ENCODE measurements at regions not wholly inside any gene's neighbourhood (a gene's known extent, or its start where the extent isn't known, plus 50 kb on each side); places are given as distances from the start of the nearest gene placed in this dataset.

GRCh38 chr14:87805315-87805723 is 187.7 kb downstream of the GALC start:
- intact Hi-C loops (cut with micrococcal nuclease; ENCODE audit: unreplicated experiment) = loop anchor here (1.0 kb wide), 1 partner anchor 91 kb away; no protein-coding TSS in a partner anchor
- Histone ChIP-seq H3K9me3 (ENCODE audit: low read depth, low read length, poor library complexity, severe bottlenecking) (no peaks in the 10 kb centered on the region), H3K27ac (ENCODE audit: low read depth, low read length, poor library complexity, severe bottlenecking) (no peak overlapping the region), H3K36me3 (ENCODE audit: insufficient read depth, low read length, poor library complexity, severe bottlenecking) (no peaks in the 10 kb centered on the region), H3K4me1 (ENCODE audit: insufficient read depth, low read length, poor library complexity, severe bottlenecking) (no peaks in the 10 kb centered on the region), H3K27me3 (replicated peaks; ENCODE audit: insufficient read depth, low read depth, low read length, poor library complexity) (no peaks in the 10 kb centered on the region), H3K4me3 (ENCODE audit: low read depth, low read length, poor library complexity, severe bottlenecking) (no peak overlapping the region)
- DNase-seq (ENCODE audit: low spot score) = peak; percentile 43
- CTCF ChIA-PET = interaction anchor here (0.8 to 1.6 kb wide), 2 partner anchors 52 to 90 kb away, joined by 3 to 5 read pairs; no protein-coding TSS in a partner anchor
- POLR2A ChIA-PET (ENCODE audit: low non-redundant PET) = no interaction called here
- no TSS peak for BruUV-seq (replicated peaks)
- no peak for TF ChIP-seq EZH2 (IDR thresholded peaks at IDR 0.05; ENCODE audit: borderline replicate concordance, low read depth, low read length, poor library complexity, severe bottlenecking)
- peak; percentile 82 for TF ChIP-seq CTCF (conservative IDR thresholded peaks at IDR 0.05; ENCODE audit: low read depth, low read length)

- H3K9me3 ChIP-seq (ENCODE audit: low read depth, low read length, poor library complexity, severe bottlenecking) = no peaks in the 10 kb centered on the region
- CTCF ChIA-PET = no interaction called here
- TF ChIP-seq CTCF (conservative IDR thresholded peaks at IDR 0.05; ENCODE audit: low read depth, low read length) (no peak), EZH2 (IDR thresholded peaks at IDR 0.05; ENCODE audit: borderline replicate concordance, low read depth, low read length, poor library complexity, severe bottlenecking) (no peak)
- no peaks in the 10 kb centered on the region for H3K36me3 ChIP-seq (ENCODE audit: insufficient read depth, low read length, poor library complexity, severe bottlenecking)
- H3K4me1 ChIP-seq (ENCODE audit: insufficient read depth, low read length, poor library complexity, severe bottlenecking) = no peaks in the 10 kb centered on the region
- BruUV-seq (replicated peaks) = no TSS peak
- DNase-seq (ENCODE audit: low spot score) = no peak
- POLR2A ChIA-PET (ENCODE audit: low non-redundant PET) = no interaction called here
- intact Hi-C loops (cut with micrococcal nuclease; ENCODE audit: unreplicated experiment) = no loop called here
- H3K27me3 ChIP-seq (replicated peaks; ENCODE audit: insufficient read depth, low read depth, low read length, poor library complexity) = no peaks in the 10 kb centered on the region
- H3K4me3 ChIP-seq (ENCODE audit: low read depth, low read length, poor library complexity, severe bottlenecking) = no peak overlapping the region
- H3K27ac ChIP-seq (ENCODE audit: low read depth, low read length, poor library complexity, severe bottlenecking) = no peak overlapping the region
These were observed 192.8 kb downstream of the GALC start for GRCh38 chr14:87800216-87800615.

GRCh38 chr14:87799400-87799799 is 193.6 kb downstream of the GALC start:
- Histone ChIP-seq H3K27me3 (replicated peaks; ENCODE audit: insufficient read depth, low read depth, low read length, poor library complexity) (no peaks in the 10 kb centered on the region), H3K36me3 (ENCODE audit: insufficient read depth, low read length, poor library complexity, severe bottlenecking) (no peaks in the 10 kb centered on the region), H3K4me1 (ENCODE audit: insufficient read depth, low read length, poor library complexity, severe bottlenecking) (no peaks in the 10 kb centered on the region), H3K4me3 (ENCODE audit: low read depth, low read length, poor library complexity, severe bottlenecking) (no peak overlapping the region), H3K27ac (ENCODE audit: low read depth, low read length, poor library complexity, severe bottlenecking) (no peak overlapping the region), H3K9me3 (ENCODE audit: low read depth, low read length, poor library complexity, severe bottlenecking) (no peaks in the 10 kb centered on the region)
- intact Hi-C loops (cut with micrococcal nuclease; ENCODE audit: unreplicated experiment) = no loop called here
- TF ChIP-seq EZH2 (IDR thresholded peaks at IDR 0.05; ENCODE audit: borderline replicate concordance, low read depth, low read length, poor library complexity, severe bottlenecking) (no peak), CTCF (conservative IDR thresholded peaks at IDR 0.05; ENCODE audit: low read depth, low read length) (no peak)
- POLR2A ChIA-PET (ENCODE audit: low non-redundant PET) = no interaction called here
- BruUV-seq (replicated peaks) = no TSS peak
- CTCF ChIA-PET = no interaction called here
- DNase-seq (ENCODE audit: low spot score) = no peak
